Aorta (tissue), 5 donors: ENCODE measurements at regions not wholly inside any gene's neighbourhood (a gene's known extent, or its start where the extent isn't known, plus 50 kb on each side); places are given as distances from the start of the nearest gene placed in this dataset.
A peak's percentile ranks its signal among the peaks of the same experiment; 100 is the strongest.

Experiments
- ATAC-seq: fragments of 200-7000 bp; cut with Tn5 transposase; one replicate; pipeline ENCODE4 v1.9.1; 2022; ENCODE audit warnings: moderate library complexity; ENCODE audit not compliant: low FRiP score
- DNase-seq, 2 donors: peaks; one replicate each; pipeline ENCODE4 v3.0.0-alpha.2; 2020
- H3K27ac ChIP-seq, 2 donors: one replicate each; pipeline ENCODE4 v1.5.1; 2013; ENCODE audit warnings: low read length in 2 of 2, mild to moderate bottlenecking in 2 of 2, moderate library complexity in 2 of 2, control low read depth in 1 of 2, inconsistent platforms in 1 of 2, low read depth in 1 of 2
- H3K27me3 ChIP-seq, 2 donors: one replicate each; pipeline ENCODE4 v1.6.1; 2013; ENCODE audit warnings: control low read depth in 1 of 2, low read length in 1 of 2, mild to moderate bottlenecking in 1 of 2, moderate library complexity in 1 of 2; ENCODE audit not compliant: insufficient read depth in 2 of 2, control insufficient read depth in 1 of 2
- H3K36me3 ChIP-seq, 2 donors: one replicate each; pipeline ENCODE4 v1.6.1; 2013; ENCODE audit warnings: control low read depth in 1 of 2, low read length in 1 of 2, mild to moderate bottlenecking in 1 of 2; ENCODE audit not compliant: insufficient read depth in 2 of 2, control insufficient read depth in 1 of 2
- H3K4me1 ChIP-seq, 2 donors: one replicate each; pipeline ENCODE4 v1.6.1; 2013; ENCODE audit warnings: low read length in 2 of 2, control low read depth in 1 of 2, mild to moderate bottlenecking in 1 of 2, moderate library complexity in 1 of 2; ENCODE audit not compliant: insufficient read depth in 2 of 2, control insufficient read depth in 1 of 2
- H3K4me3 ChIP-seq, 2 donors: one replicate each; pipeline ENCODE4 v1.5.1; 2013; ENCODE audit warnings: low read length in 2 of 2, control low read depth in 1 of 2, mild to moderate bottlenecking in 1 of 2
- H3K9me3 ChIP-seq: one replicate; pipeline ENCODE4 v1.6.1; 2013; ENCODE audit warnings: mild to moderate bottlenecking, low read length; ENCODE audit not compliant: control insufficient read depth
- WGBS, 2 donors: extraction: QIAGEN DNeasy Blood & Tissue Kit; methylation state at CpG; one replicate each; pipeline ENCODE4 v1.1.7; 2013; 5-methylcytosine and 5-hydroxymethylcytosine counted together
- intact Hi-C, 2 donors: fragments of 100-400 bp; cut with DNase I; formaldehyde crosslinking; loops; one replicate each; pipeline versions ENCODE4 v1.14.2 to v1.15.0; 2022
- donor health status: healthy with polysubstance abuse.
- donor health status: Bipolar disorder and iron deficiency.
- donor health status: DM: no; HTN: no; CAD: no.
- donor health status: DM: no; HTN: no; CAD: no.
- donor health status: DM: yes; HTN: yes; CAD: no.

GRCh38 chrX:14267216-14267615, 237.5 kb upstream of the GEMIN8 start:
- no peaks in the 10 kb centered on the region for H3K9me3 ChIP-seq
- H3K27ac ChIP-seq = no peak overlapping the region
- no peak for ATAC-seq

GRCh38 chrX:14266705-14267104, 237.0 kb upstream of the GEMIN8 start:
- no peaks in the 10 kb centered on the region for H3K36me3 ChIP-seq
- H3K27me3 ChIP-seq = no peaks in the 10 kb centered on the region
- 53 to 83% methylated on average over 1 of the region's 1 CpG for WGBS, 2 donors
- intact Hi-C loops = no loop called here
- DNase-seq (no peak), ATAC-seq (no peak)
- H3K27ac ChIP-seq = no peak overlapping the region
- H3K4me3 ChIP-seq = no peak overlapping the region
- H3K4me1 ChIP-seq = no peaks in the 10 kb centered on the region
- H3K9me3 ChIP-seq = no peaks in the 10 kb centered on the region

More at GRCh38 chrX:14267216-14267615, 237.5 kb upstream of the GEMIN8 start:
- no peaks in the 10 kb centered on the region for H3K27me3 ChIP-seq
- H3K36me3 ChIP-seq = no peaks in the 10 kb centered on the region
- DNase-seq = no peak
- H3K4me3 ChIP-seq = no peak overlapping the region
- no peaks in the 10 kb centered on the region for H3K4me1 ChIP-seq
- intact Hi-C loops = no loop called here

GRCh38 chrX:14243823-14244222, 214.1 kb upstream of the GEMIN8 start:
- Histone ChIP-seq H3K4me1 (no peaks in the 10 kb centered on the region), H3K27ac (no peak overlapping the region), H3K4me3 (no peak overlapping the region), H3K9me3 (no peaks in the 10 kb centered on the region), H3K27me3 (no peaks in the 10 kb centered on the region), H3K36me3 (no peaks in the 10 kb centered on the region)
- DNase-seq (peak in 1 of 2 donors; percentile 64), ATAC-seq (no peak)
- 29 to 38% methylated on average over 32 to 33 of the region's 33 CpGs for WGBS, 2 donors
- intact Hi-C loops = no loop called here

GRCh38 chrX:14235004-14235403, 205.3 kb upstream of the GEMIN8 start:
- ATAC-seq = no peak
- H3K4me1 ChIP-seq = no peaks in the 10 kb centered on the region
- DNase-seq = no peak
- H3K27me3 ChIP-seq = no peaks in the 10 kb centered on the region
- H3K9me3 ChIP-seq = no peaks in the 10 kb centered on the region
- H3K36me3 ChIP-seq = no peaks in the 10 kb centered on the region
- intact Hi-C loops = no loop called here
- 43 to 53% methylated on average over 3 of the region's 3 CpGs for WGBS, 2 donors
- no peak overlapping the region for H3K4me3 ChIP-seq
- no peak overlapping the region for H3K27ac ChIP-seq

GRCh38 chrX:14232688-14233087, 203.0 kb upstream of the GEMIN8 start:
- 67 to 68% methylated on average over 4 of the region's 4 CpGs for WGBS, 2 donors
- H3K27me3 ChIP-seq = no peaks in the 10 kb centered on the region
- no peaks in the 10 kb centered on the region for H3K36me3 ChIP-seq
- DNase-seq (no peak), ATAC-seq (no peak)
- H3K4me1 ChIP-seq = no peaks in the 10 kb centered on the region
- no peaks in the 10 kb centered on the region for H3K9me3 ChIP-seq
- H3K4me3 ChIP-seq = no peak overlapping the region
- intact Hi-C loops = no loop called here
- no peak overlapping the region for H3K27ac ChIP-seq

GRCh38 chrX:14228611-14229010, 198.9 kb upstream of the GEMIN8 start:
- H3K36me3 ChIP-seq = no peaks in the 10 kb centered on the region
- no peak for DNase-seq
- intact Hi-C loops = no loop called here
- H3K4me1 ChIP-seq = no peaks in the 10 kb centered on the region
- H3K27ac ChIP-seq = no peak overlapping the region
- no peak for ATAC-seq
- no peak overlapping the region for H3K4me3 ChIP-seq
- H3K9me3 ChIP-seq = no peaks in the 10 kb centered on the region
- WGBS, 2 donors = 76 to 82% methylated on average over 2 of the region's 2 CpGs
- H3K27me3 ChIP-seq = no peaks in the 10 kb centered on the region

DNA sequence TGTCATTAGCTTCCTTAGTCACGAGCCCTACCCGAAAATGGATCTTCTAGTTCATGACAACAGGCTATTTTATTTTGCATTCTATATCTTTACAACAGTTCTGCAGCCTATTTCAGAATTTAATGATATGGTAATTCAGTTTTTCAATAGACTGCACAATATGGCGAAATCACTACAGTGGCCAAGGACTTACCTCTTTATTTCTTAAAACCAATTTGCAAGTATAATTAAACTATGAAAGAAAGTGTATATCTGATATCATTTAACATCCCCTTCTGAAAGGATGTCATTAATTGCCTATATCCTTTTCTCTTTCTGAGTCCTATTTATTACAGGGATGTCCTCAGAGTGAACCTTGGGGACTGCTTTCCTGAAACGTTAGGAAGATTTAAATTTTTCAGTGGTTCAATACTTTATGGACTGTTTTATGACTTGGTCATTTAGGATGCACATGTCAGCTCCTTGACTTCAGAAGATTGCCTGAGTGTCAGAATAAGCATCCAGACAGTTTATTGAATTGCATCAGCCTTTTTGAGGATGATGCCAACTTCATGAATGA, 190.8 kb upstream of the GEMIN8 start:
- ATAC-seq (no peak), DNase-seq (no peak)
- no peaks in the 10 kb centered on the region for H3K36me3 ChIP-seq
- no peak overlapping the region for H3K4me3 ChIP-seq
- H3K4me1 ChIP-seq = no peaks in the 10 kb centered on the region
- 61 to 71% methylated on average over 4 of the region's 4 CpGs for WGBS, 2 donors
- intact Hi-C loops = no loop called here
- H3K27ac ChIP-seq = no peak overlapping the region
- no peaks in the 10 kb centered on the region for H3K27me3 ChIP-seq
- H3K9me3 ChIP-seq = no peaks in the 10 kb centered on the region

- Histone ChIP-seq H3K4me1 (no peaks in the 10 kb centered on the region), H3K36me3 (no peaks in the 10 kb centered on the region), H3K9me3 (no peaks in the 10 kb centered on the region), H3K4me3 (no peak overlapping the region), H3K27ac (no peak overlapping the region), H3K27me3 (no peaks in the 10 kb centered on the region)
- intact Hi-C loops = no loop called here
- WGBS, 2 donors = 25 to 27% methylated on average over 3 of the region's 3 CpGs
- DNase-seq (no peak), ATAC-seq (no peak)
These were observed 179.3 kb upstream of the GEMIN8 start for GRCh38 chrX:14209034-14209433.

GRCh38 chrX:14194711-14195110, 165.0 kb upstream of the GEMIN8 start:
- no peaks in the 10 kb centered on the region for H3K36me3 ChIP-seq
- ATAC-seq = no peak
- H3K27me3 ChIP-seq = no peaks in the 10 kb centered on the region
- H3K27ac ChIP-seq = no peak overlapping the region
- H3K4me1 ChIP-seq = no peaks in the 10 kb centered on the region
- 79 to 85% methylated on average over 1 of the region's 1 CpG for WGBS, 2 donors
- H3K4me3 ChIP-seq = no peak overlapping the region
- intact Hi-C loops = no loop called here
- H3K9me3 ChIP-seq = no peaks in the 10 kb centered on the region
- no peak for DNase-seq
